ENCODE measurements at regions not wholly inside any gene's neighbourhood (a gene's known extent, or its start where the extent isn't known, plus 50 kb on each side); places are given as distances from the start of the nearest gene placed in this dataset.

GRCh38 chr15:87492321-87492720, 764.2 kb downstream of the NTRK3 start:
- no peaks in the 10 kb centered on the region for H3K4me1 ChIP-seq (ENCODE audit: control insufficient read depth in 3 of 3, insufficient read depth in 2 of 3, low read depth in 1 of 3, low read length in 2 of 3)
- H3K9me3 ChIP-seq (ENCODE audit: control insufficient read depth in 2 of 2, insufficient read depth in 1 of 2, low read depth in 1 of 2, low read length in 1 of 2), result no peaks in the 10 kb centered on the region
- DNase-seq (no peak), FAIRE-seq (no peak)
- H3K36me3 ChIP-seq (ENCODE audit: control insufficient read depth in 3 of 3, insufficient read depth in 2 of 3, low read depth in 1 of 3, low read length in 3 of 3), result no peaks in the 10 kb centered on the region
- H3K27ac ChIP-seq (ENCODE audit: low read depth in 1 of 3, low read length in 2 of 3), result no peak overlapping the region
- H3K27me3 ChIP-seq (ENCODE audit: control insufficient read depth in 3 of 3, insufficient read depth in 3 of 3, low read length in 3 of 3), result no peaks in the 10 kb centered on the region
- no peak overlapping the region for H3K4me3 ChIP-seq (ENCODE audit: low read depth in 1 of 3, low read length in 3 of 3)
- 79 to 88% (median 87%) methylated on average over 1 of the region's 1 CpG for WGBS, 3 donors

GRCh38 chr15:87490666-87491065, 765.9 kb downstream of the NTRK3 start:
- H3K9me3 ChIP-seq (ENCODE audit: control insufficient read depth in 2 of 2, insufficient read depth in 1 of 2, low read depth in 1 of 2, low read length in 1 of 2), result no peaks in the 10 kb centered on the region
- FAIRE-seq, result no peak
- no peak for DNase-seq
- 49 to 68% (median 52%) methylated on average over 4 of the region's 4 CpGs for WGBS, 3 donors
- H3K27me3 ChIP-seq (ENCODE audit: control insufficient read depth in 3 of 3, insufficient read depth in 3 of 3, low read length in 3 of 3), result no peaks in the 10 kb centered on the region
- no peak overlapping the region for H3K27ac ChIP-seq (ENCODE audit: low read depth in 1 of 3, low read length in 2 of 3)
- H3K36me3 ChIP-seq (ENCODE audit: control insufficient read depth in 3 of 3, insufficient read depth in 2 of 3, low read depth in 1 of 3, low read length in 3 of 3), result no peaks in the 10 kb centered on the region
- H3K4me3 ChIP-seq (ENCODE audit: low read depth in 1 of 3, low read length in 3 of 3), result no peak overlapping the region
- no peaks in the 10 kb centered on the region for H3K4me1 ChIP-seq (ENCODE audit: control insufficient read depth in 3 of 3, insufficient read depth in 2 of 3, low read depth in 1 of 3, low read length in 2 of 3)

GRCh38 chr15:87489902-87490665, 766.5 kb downstream of the NTRK3 start:
- H3K36me3 ChIP-seq (ENCODE audit: control insufficient read depth in 3 of 3, insufficient read depth in 2 of 3, low read depth in 1 of 3, low read length in 3 of 3), result no peaks in the 10 kb centered on the region
- 69 to 77% (median 70%) methylated on average over 4 of the region's 4 CpGs for WGBS, 3 donors
- H3K27me3 ChIP-seq (ENCODE audit: control insufficient read depth in 3 of 3, insufficient read depth in 3 of 3, low read length in 3 of 3), result no peaks in the 10 kb centered on the region
- no peaks in the 10 kb centered on the region for H3K9me3 ChIP-seq (ENCODE audit: control insufficient read depth in 2 of 2, insufficient read depth in 1 of 2, low read depth in 1 of 2, low read length in 1 of 2)
- DNase-seq (no peak), FAIRE-seq (no peak)
- H3K27ac ChIP-seq (ENCODE audit: low read depth in 1 of 3, low read length in 2 of 3), result no peak overlapping the region
- no peaks in the 10 kb centered on the region for H3K4me1 ChIP-seq (ENCODE audit: control insufficient read depth in 3 of 3, insufficient read depth in 2 of 3, low read depth in 1 of 3, low read length in 2 of 3)
- H3K4me3 ChIP-seq (ENCODE audit: low read depth in 1 of 3, low read length in 3 of 3), result no peak overlapping the region

- no peaks in the 10 kb centered on the region for H3K27me3 ChIP-seq (ENCODE audit: control insufficient read depth in 3 of 3, insufficient read depth in 3 of 3, low read length in 3 of 3)
- no peaks in the 10 kb centered on the region for H3K36me3 ChIP-seq (ENCODE audit: control insufficient read depth in 3 of 3, insufficient read depth in 2 of 3, low read depth in 1 of 3, low read length in 3 of 3)
- FAIRE-seq (no peak), DNase-seq (no peak)
- H3K4me1 ChIP-seq (ENCODE audit: control insufficient read depth in 3 of 3, insufficient read depth in 2 of 3, low read depth in 1 of 3, low read length in 2 of 3), result no peaks in the 10 kb centered on the region
- no peak overlapping the region for H3K4me3 ChIP-seq (ENCODE audit: low read depth in 1 of 3, low read length in 3 of 3)
- no peaks in the 10 kb centered on the region for H3K9me3 ChIP-seq (ENCODE audit: control insufficient read depth in 2 of 2, insufficient read depth in 1 of 2, low read depth in 1 of 2, low read length in 1 of 2)
- H3K27ac ChIP-seq (ENCODE audit: low read depth in 1 of 3, low read length in 2 of 3), result no peak overlapping the region
Observed at GRCh38 chr15:87489456-87489855, 767.1 kb downstream of the NTRK3 start.

- Histone ChIP-seq H3K27me3 (ENCODE audit: control insufficient read depth in 3 of 3, insufficient read depth in 3 of 3, low read length in 3 of 3) (no peaks in the 10 kb centered on the region), H3K4me3 (ENCODE audit: low read depth in 1 of 3, low read length in 3 of 3) (no peak overlapping the region), H3K27ac (ENCODE audit: low read depth in 1 of 3, low read length in 2 of 3) (no peak overlapping the region), H3K9me3 (ENCODE audit: control insufficient read depth in 2 of 2, insufficient read depth in 1 of 2, low read depth in 1 of 2, low read length in 1 of 2) (no peaks in the 10 kb centered on the region), H3K36me3 (ENCODE audit: control insufficient read depth in 3 of 3, insufficient read depth in 2 of 3, low read depth in 1 of 3, low read length in 3 of 3) (no peaks in the 10 kb centered on the region), H3K4me1 (ENCODE audit: control insufficient read depth in 3 of 3, insufficient read depth in 2 of 3, low read depth in 1 of 3, low read length in 2 of 3) (no peaks in the 10 kb centered on the region)
- DNase-seq (no peak), FAIRE-seq (no peak)
- WGBS, 3 donors, result 63 to 79% (median 70%) methylated on average over 2 of the region's 2 CpGs
Observed at GRCh38 chr15:87487484-87487883, 769.1 kb downstream of the NTRK3 start.

GRCh38 chr15:87483468-87483867, 773.1 kb downstream of the NTRK3 start:
- Histone ChIP-seq H3K36me3 (ENCODE audit: control insufficient read depth in 3 of 3, insufficient read depth in 2 of 3, low read depth in 1 of 3, low read length in 3 of 3) (no peaks in the 10 kb centered on the region), H3K27ac (ENCODE audit: low read depth in 1 of 3, low read length in 2 of 3) (no peak overlapping the region), H3K9me3 (ENCODE audit: control insufficient read depth in 2 of 2, insufficient read depth in 1 of 2, low read depth in 1 of 2, low read length in 1 of 2) (no peaks in the 10 kb centered on the region), H3K4me1 (ENCODE audit: control insufficient read depth in 3 of 3, insufficient read depth in 2 of 3, low read depth in 1 of 3, low read length in 2 of 3) (no peaks in the 10 kb centered on the region), H3K27me3 (ENCODE audit: control insufficient read depth in 3 of 3, insufficient read depth in 3 of 3, low read length in 3 of 3) (no peaks in the 10 kb centered on the region), H3K4me3 (ENCODE audit: low read depth in 1 of 3, low read length in 3 of 3) (no peak overlapping the region)
- no peak for DNase-seq
- no peak for FAIRE-seq
- WGBS, 3 donors, result 46 to 75% (median 61%) methylated on average over 1 of the region's 1 CpG

- no peaks in the 10 kb centered on the region for H3K9me3 ChIP-seq (ENCODE audit: control insufficient read depth in 2 of 2, insufficient read depth in 1 of 2, low read depth in 1 of 2, low read length in 1 of 2)
- H3K27ac ChIP-seq (ENCODE audit: low read depth in 1 of 3, low read length in 2 of 3), result no peak overlapping the region
- no peaks in the 10 kb centered on the region for H3K4me1 ChIP-seq (ENCODE audit: control insufficient read depth in 3 of 3, insufficient read depth in 2 of 3, low read depth in 1 of 3, low read length in 2 of 3)
- DNase-seq (no peak), FAIRE-seq (no peak)
- no peaks in the 10 kb centered on the region for H3K36me3 ChIP-seq (ENCODE audit: control insufficient read depth in 3 of 3, insufficient read depth in 2 of 3, low read depth in 1 of 3, low read length in 3 of 3)
- H3K4me3 ChIP-seq (ENCODE audit: low read depth in 1 of 3, low read length in 3 of 3), result no peak overlapping the region
- no peaks in the 10 kb centered on the region for H3K27me3 ChIP-seq (ENCODE audit: control insufficient read depth in 3 of 3, insufficient read depth in 3 of 3, low read length in 3 of 3)
- 71 to 78% (median 75%) methylated on average over 3 of the region's 3 CpGs for WGBS, 3 donors
Observed at GRCh38 chr15:87481126-87481525, 775.4 kb downstream of the NTRK3 start.

- no peak overlapping the region for H3K4me3 ChIP-seq (ENCODE audit: low read depth in 1 of 3, low read length in 3 of 3)
- no peaks in the 10 kb centered on the region for H3K36me3 ChIP-seq (ENCODE audit: control insufficient read depth in 3 of 3, insufficient read depth in 2 of 3, low read depth in 1 of 3, low read length in 3 of 3)
- 69 to 79% (median 72%) methylated on average over 2 of the region's 2 CpGs for WGBS, 3 donors
- H3K27ac ChIP-seq (ENCODE audit: low read depth in 1 of 3, low read length in 2 of 3), result no peak overlapping the region
- no peaks in the 10 kb centered on the region for H3K9me3 ChIP-seq (ENCODE audit: control insufficient read depth in 2 of 2, insufficient read depth in 1 of 2, low read depth in 1 of 2, low read length in 1 of 2)
- no peaks in the 10 kb centered on the region for H3K27me3 ChIP-seq (ENCODE audit: control insufficient read depth in 3 of 3, insufficient read depth in 3 of 3, low read length in 3 of 3)
- FAIRE-seq (no peak), DNase-seq (no peak)
- H3K4me1 ChIP-seq (ENCODE audit: control insufficient read depth in 3 of 3, insufficient read depth in 2 of 3, low read depth in 1 of 3, low read length in 2 of 3), result no peaks in the 10 kb centered on the region
Observed at GRCh38 chr15:87478687-87479072, 777.9 kb downstream of the NTRK3 start.
